Brain pericyte (primary cell): ENCODE measurements at regions not wholly inside any gene's neighbourhood (a gene's known extent, or its start where the extent isn't known, plus 50 kb on each side); places are given as distances from the start of the nearest gene placed in this dataset.

Source experiments
- DNase-seq: peaks from one replicate; pipeline ENCODE4 v3.0.0-alpha.2; 2012; ENCODE audit warnings: low read depth, low spot score

- DNase-seq: no peak
Observed at GRCh38 chr6:14925025-14925698, 320.7 kb upstream of the JARID2 start.

DNA sequence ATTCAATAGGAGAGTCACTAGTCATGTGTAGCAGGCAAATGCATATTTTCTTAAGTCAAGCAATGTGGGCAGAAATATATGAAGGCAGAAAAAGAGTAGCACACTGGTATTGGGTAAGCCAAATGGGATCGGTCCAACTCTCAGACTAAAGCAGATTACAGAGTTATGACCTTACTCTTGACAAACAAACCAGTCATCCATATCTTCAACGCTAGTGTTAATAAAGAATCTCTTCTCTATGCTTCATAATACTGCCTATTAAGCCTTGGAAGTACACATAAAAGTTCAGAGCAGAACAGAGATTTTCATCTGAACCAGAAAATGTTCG, 320.2 kb upstream of the JARID2 start:
- no peak for DNase-seq

DNA sequence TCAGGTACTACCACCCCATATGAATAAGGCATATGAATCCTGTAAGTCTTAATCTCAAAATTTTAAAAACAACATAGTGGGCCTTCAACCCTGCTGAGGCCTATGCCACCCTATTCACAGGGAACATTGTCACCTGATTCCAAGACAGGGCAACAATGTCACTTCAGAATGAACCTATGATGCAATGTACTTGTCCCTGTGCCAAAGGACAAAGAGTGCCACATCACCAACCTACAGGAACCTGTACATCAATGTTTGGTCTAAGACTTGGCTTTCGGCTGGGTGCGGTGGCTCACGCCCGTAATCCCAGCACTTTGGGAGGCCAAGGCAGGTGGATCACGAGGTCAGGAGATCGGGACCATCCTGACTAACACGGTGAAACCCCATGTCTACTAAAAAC, 318.5 kb upstream of the JARID2 start:
- no peak for DNase-seq

DNA sequence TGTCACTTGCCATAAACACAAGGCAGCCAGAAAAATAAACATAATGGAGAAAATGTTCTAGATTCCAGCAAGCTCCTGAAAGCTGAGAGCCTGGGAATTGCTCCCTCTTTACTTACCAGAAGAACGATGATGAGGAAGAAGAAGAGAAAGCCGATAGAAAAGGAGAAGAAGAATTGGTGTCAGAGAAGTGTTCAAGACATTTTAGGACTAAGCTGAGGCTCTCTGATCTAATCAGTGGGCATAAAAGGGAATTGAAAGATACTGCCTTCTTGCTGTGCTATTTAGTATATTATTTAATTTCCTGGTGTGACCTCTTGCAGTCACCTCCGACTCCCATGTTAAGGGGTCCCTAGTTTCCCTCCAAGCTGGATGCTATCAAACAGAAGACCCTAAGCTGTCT, 316.6 kb upstream of the JARID2 start:
- no peak for DNase-seq

- DNase-seq: no peak
Observed at GRCh38 chr6:14930366-14930989, 315.4 kb upstream of the JARID2 start.

GRCh38 chr6:14932485-14933182, 313.2 kb upstream of the JARID2 start:
- DNase-seq: no peak

DNA sequence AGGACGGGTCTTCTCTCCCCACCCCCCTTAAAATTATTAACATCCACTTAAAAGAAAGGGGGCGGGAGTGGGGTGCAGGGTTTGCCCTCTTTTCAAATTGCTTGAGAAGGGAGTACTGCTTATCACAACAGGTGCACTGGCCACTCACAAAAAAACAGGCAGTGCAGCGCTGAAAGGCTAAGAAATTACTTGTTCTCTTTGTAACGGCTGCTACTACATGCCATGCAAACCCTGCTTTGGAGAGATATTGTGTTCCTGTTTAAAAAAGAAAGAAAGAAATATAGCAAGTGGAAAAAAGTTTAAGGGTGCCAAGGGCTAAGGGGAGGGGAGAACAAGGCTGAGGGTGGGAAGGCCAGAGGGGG, 312.7 kb upstream of the JARID2 start:
- no peak for DNase-seq

GRCh38 chr6:14934013-14934412, 311.9 kb upstream of the JARID2 start:
- no peak for DNase-seq

DNA sequence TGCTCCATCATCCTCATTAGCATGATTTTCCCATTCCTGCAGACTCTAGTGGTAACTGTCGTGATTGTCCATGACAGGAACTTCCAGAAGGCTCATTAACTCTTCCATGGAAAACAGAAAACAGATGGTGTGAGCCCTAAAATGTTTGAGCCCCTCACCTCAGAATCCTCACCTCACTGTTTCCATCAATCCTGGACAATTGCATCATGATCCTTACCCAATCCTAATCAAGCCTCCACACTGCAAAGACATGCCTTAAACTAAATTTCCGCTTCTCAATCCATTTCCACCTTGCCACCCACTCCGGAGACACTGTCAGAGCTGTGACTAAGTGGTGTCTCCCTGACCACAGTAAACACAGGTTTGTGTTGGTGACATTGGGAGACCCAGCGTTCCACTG, 311.0 kb upstream of the JARID2 start:
- no peak for DNase-seq

DNA sequence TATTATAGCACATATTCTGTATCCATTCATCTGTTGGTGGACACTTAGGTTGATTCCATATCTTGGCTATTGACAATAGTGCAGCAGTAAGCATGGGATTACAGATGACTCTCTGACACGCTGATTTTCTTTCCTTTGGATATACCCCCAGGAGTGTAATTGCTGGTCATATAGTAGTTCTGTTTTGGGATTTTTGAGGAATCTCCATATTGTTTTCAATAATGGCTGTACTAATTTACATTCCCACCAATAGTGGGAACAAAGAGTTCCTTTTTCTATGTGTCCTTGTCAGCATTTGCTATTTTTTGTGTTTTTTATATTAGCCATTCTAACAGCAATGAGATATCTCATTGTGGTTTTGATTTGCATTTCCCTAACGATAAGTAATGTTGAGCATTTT, 309.0 kb upstream of the JARID2 start:
- DNase-seq: no peak

GRCh38 chr6:14943116-14943515, 302.8 kb upstream of the JARID2 start:
- DNase-seq: no peak

GRCh38 chr6:14944593-14944992, 301.3 kb upstream of the JARID2 start:
- DNase-seq: no peak

DNA sequence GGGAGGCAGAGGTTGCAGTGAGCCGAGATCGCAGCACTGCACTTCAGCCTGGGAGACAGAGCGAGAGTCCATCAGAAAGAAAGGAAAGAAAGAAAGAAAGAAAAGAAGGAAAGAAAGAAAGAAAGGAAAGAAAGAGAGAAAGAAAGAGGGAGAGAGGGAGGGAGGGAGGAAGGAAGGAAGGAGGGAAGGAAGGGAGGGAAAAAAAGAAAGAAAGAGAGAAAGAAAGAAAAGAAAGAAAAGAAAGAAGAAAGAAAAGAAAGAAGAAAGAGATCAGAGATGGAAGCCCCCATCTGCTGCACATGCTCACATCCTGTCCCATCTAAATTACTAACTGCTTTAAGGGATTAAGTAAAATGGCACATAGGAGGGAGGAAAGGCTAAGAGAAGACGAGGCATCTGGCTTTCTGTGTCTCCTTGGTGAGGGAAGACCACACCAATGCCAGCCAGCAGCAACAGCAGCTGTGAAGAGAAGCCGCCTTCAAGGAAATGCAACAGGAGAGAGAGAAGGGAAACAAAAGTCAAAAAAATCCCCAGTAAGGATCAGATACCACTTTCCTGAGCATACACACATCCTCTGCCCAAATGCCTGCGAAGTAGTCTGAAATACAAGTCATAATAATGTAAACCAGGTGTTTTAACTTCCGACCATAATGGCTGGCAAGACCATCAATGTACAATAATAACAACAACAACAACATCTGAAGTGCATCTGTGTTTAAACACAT, 300.2 kb upstream of the JARID2 start:
- DNase-seq: no peak

DNA sequence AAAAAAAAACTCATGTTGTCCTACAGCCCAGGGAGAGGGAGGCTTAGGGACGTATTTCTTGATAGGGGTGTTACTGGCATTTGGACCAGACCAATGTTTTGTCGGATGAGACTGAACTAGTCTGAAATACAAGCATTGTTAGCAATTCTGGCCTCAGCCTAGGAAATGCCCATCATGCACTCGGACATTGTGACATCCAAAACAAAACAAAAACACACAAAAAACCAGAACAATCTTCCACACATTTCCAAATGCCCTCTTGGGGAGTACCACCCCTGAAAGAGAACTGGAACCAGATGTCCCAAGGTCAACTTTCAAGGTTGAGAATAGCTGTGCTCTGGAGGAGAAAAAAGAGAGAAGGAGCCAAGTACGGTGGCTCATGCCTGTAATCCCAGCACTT, 299.1 kb upstream of the JARID2 start:
- no peak for DNase-seq

GRCh38 chr6:14948586-14949245, 297.2 kb upstream of the JARID2 start:
- no peak for DNase-seq

DNA sequence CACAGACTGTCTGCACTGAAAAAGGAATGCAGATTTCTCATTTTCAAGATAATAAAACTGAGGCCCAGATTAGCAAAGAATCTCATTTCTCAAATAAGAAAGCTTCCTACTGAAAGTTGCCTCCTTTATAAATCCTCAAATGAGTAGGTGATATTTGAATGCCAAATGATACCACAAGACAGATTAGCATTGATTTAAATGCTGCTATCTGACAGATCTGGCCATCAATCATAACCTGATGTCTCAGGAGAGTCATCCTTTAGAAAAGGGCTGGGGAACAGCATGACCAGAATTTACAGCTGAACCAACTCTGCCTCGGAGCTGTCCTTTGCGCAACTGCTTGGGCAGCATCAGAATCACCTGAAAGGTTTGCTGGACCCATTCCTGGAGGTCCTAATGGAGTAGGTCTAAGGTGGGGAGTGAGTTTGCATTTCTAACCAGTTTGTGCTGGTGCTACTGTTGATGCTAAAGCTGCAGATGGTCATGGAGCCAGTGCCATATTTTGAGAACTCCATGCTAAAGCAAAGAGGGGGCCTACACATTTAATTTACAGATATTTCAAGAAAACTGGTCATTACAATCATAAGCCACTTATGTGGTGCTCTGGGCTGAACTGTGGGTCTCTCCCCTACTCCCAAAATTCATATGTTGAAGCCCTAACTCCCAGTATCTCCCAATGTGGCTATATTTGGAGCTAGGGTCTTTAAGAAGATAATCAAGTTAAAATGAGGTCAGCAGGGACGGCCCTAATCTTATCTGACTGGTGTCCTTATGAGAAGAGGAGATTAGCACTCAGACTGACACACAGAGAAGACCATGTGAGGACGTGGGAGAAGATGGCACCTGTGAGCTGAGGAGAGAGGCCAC, 295.5 kb upstream of the JARID2 start:
- no peak for DNase-seq

DNA sequence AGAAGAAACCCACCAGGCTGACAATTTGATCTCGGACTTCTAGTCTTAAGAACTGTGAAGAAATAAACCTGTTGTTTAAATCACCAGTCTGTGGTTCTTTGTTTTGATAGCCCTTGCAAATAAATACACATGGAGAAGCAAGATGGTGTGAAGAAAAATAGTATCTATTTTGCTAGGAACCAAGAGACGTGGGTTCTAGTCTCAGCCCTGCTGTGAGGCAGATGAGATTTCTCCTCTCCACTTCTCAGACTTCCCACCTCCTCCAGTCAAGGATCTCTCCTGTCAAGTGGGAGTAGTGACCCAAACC, 294.9 kb upstream of the JARID2 start:
- DNase-seq: no peak

DNA sequence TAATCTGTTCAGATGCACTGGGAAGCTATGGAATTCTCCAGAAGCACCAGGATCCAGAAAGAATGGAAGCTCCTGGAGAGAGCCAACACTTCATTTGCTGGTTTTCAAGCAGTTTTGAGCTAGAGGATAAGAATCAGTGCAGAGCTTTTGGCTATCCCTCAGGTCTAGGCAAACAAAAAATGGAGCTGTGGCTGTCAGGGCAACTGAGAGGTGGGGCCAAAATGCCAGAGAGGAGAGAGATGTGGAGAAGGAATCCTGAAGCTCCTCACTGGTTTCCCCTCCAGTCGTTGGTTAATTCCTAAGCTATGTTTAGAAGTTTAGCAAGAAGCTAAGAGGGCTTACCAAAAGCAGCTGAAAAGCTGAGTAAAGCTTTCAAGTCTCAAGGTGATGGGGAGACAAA, 294.2 kb upstream of the JARID2 start:
- no peak for DNase-seq

- DNase-seq: no peak
Observed at GRCh38 chr6:14953836-14954235, 292.0 kb upstream of the JARID2 start.

DNA sequence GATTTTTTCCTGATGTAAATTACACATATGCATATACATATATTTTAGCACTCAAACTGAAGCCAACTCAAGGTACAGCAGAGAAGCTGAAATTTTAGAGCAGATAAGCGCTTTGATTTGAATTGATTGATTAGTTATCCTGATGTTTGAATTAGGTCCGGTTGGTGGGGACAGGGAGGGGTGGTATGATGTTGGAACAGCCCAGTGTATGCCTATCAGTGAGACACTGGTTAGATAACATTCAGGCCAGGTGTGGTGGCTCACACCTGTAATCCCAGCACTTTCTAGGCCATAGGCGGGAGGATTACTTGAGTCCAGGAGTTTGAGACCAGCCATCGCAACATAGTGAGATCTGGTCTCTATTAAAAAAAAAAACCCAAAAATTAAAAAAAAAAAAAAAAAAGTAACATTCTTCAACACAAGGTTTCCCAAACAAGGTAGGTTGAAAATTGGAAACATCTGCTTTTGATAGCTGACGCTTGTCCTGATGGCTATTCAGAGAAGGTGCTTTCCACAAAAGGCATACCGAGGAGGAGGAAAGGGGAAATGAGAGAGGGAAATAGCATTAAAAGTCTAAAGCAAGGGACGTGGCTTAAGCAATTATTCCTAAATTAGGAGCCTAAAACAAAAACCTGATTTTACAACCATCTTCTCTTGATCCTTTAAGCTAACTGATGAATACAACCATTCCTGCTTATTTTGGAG, 288.4 kb upstream of the JARID2 start:
- DNase-seq: no peak
